Erythroblast (primary cell): ENCODE measurements at regions not wholly inside any gene's neighbourhood (a gene's known extent, or its start where the extent isn't known, plus 50 kb on each side); places are given as distances from the start of the nearest gene placed in this dataset.
A peak's percentile ranks its signal among the peaks of the same experiment; 100 is the strongest.
"Not testable (repeated sequence)": the region's sequence is repeated elsewhere in the genome, so short reads cannot be mapped to it uniquely, and the experiment has no call there.

ENCODE experiments used
- DNase-seq, 2 experiments: peaks; one replicate each; lab custom pipeline; 2025; lab: John Stamatoyannopoulos, UW
- GATA1 ChIP-seq: IDR thresholded peaks from 2 replicates; pipeline ENCODE4 v1.6.1; 2011; ENCODE audit warnings: low read depth, mild to moderate bottlenecking, control low read depth, low read length, moderate library complexity
- POLR2A ChIP-seq: IDR thresholded peaks from 2 replicates; pipeline ENCODE4 v1.6.1; 2011; ENCODE audit warnings: mild to moderate bottlenecking, low read length

- peak; percentile 37 to 52 for DNase-seq
- TF ChIP-seq GATA1 (no peak), POLR2A (no peak)
Observed at GRCh38 chr20:48523191-48523995, 304.4 kb downstream of the PREX1 start.

GRCh38 chr20:48521121-48521520 is 306.7 kb downstream of the PREX1 start:
- TF ChIP-seq POLR2A (no peak), GATA1 (no peak)
- no peak for DNase-seq

- DNase-seq, result not testable (repeated sequence)
Observed at GRCh38 chr20:48516196-48516595, 311.6 kb downstream of the PREX1 start.

GRCh38 chr20:48514577-48514976 is 313.2 kb downstream of the PREX1 start:
- not testable (repeated sequence) for DNase-seq

- DNase-seq, result not testable (repeated sequence)
Observed at GRCh38 chr20:48512539-48512938, 315.3 kb downstream of the PREX1 start.

- not testable (repeated sequence) for DNase-seq
Observed at GRCh38 chr20:48505066-48505465, 322.7 kb downstream of the PREX1 start.

- TF ChIP-seq GATA1 (no peak), POLR2A (no peak)
- DNase-seq, result no peak
Observed at GRCh38 chr20:48503166-48503815, 324.5 kb downstream of the PREX1 start.

GRCh38 chr20:48502758-48503157 is 325.0 kb downstream of the PREX1 start:
- no peak for DNase-seq
- TF ChIP-seq GATA1 (no peak), POLR2A (no peak)

GRCh38 chr20:48502016-48502415 is 325.8 kb downstream of the PREX1 start:
- TF ChIP-seq POLR2A (no peak), GATA1 (no peak)
- no peak for DNase-seq

- not testable (repeated sequence) for DNase-seq
Observed at GRCh38 chr20:48500900-48501299, 326.9 kb downstream of the PREX1 start.

- DNase-seq, result not testable (repeated sequence)
Observed at GRCh38 chr20:48498939-48499338, 328.9 kb downstream of the PREX1 start.

GRCh38 chr20:48498125-48498524 is 329.7 kb downstream of the PREX1 start:
- DNase-seq, result not testable (repeated sequence)

GRCh38 chr20:48493966-48494365 is 333.8 kb downstream of the PREX1 start:
- TF ChIP-seq POLR2A (no peak), GATA1 (no peak)
- no peak for DNase-seq

- not testable (repeated sequence) for DNase-seq
Observed at GRCh38 chr20:48493331-48493730, 334.5 kb downstream of the PREX1 start.

GRCh38 chr20:48492715-48493070 is 335.1 kb downstream of the PREX1 start:
- DNase-seq, result no peak
- TF ChIP-seq GATA1 (no peak), POLR2A (no peak)

GRCh38 chr20:48492015-48492714 is 335.6 kb downstream of the PREX1 start:
- TF ChIP-seq GATA1 (no peak), POLR2A (no peak)
- no peak for DNase-seq
